Upper lobe of right lung (tissue), 1 donor: ENCODE measurements at regions not wholly inside any gene's neighbourhood (a gene's known extent, or its start where the extent isn't known, plus 50 kb on each side); places are given as distances from the start of the nearest gene placed in this dataset.
"Not testable (repeated sequence)": the region's sequence is repeated elsewhere in the genome, so short reads cannot be mapped to it uniquely, and the experiment has no call there.

Experiments
- ATAC-seq: fragments of 200-7000 bp; cut with Tn5 transposase; one replicate; pipeline ENCODE4 v1.9.1; 2020; ENCODE audit warnings: mild to moderate bottlenecking, moderate library complexity
- DNase-seq: peaks from one replicate; pipeline ENCODE4 v3.0.0-alpha.2; 2020
- H3K27ac ChIP-seq: fragments of 200-600 bp; one replicate; pipeline ENCODE4 v1.8.0; 2022
- H3K27me3 ChIP-seq: fragments of 200-600 bp; one replicate; pipeline ENCODE4 v1.8.0; 2022; ENCODE audit warnings: mild to moderate bottlenecking
- H3K36me3 ChIP-seq: fragments of 200-600 bp; one replicate; pipeline ENCODE4 v1.8.0; 2022
- H3K4me1 ChIP-seq: fragments of 200-600 bp; one replicate; pipeline ENCODE4 v1.8.0; 2022
- H3K4me3 ChIP-seq: fragments of 200-600 bp; one replicate; pipeline ENCODE4 v1.8.0; 2022; ENCODE audit warnings: mild to moderate bottlenecking
- H3K9me3 ChIP-seq: fragments of 200-600 bp; one replicate; pipeline ENCODE4 v1.8.0; 2022
- CTCF ChIP-seq: fragments of 200-600 bp; IDR thresholded peaks from one replicate; pipeline ENCODE4 v1.8.0; 2022; ENCODE audit warnings: antibody characterized with exemption
- intact Hi-C: fragments of 100-400 bp; cut with DNase I; formaldehyde crosslinking; loops from one replicate; pipeline ENCODE4 v1.11.0; 2022
- donor health status: DM: no; HTN: yes; CAD: no; lungs with severe emphysema.

- no peak for DNase-seq
Observed at GRCh38 chr12:34233618-34234017, 211.3 kb downstream of the ALG10 start.

GRCh38 chr12:34236073-34236472 lies 213.8 kb downstream of the ALG10 start:
- ATAC-seq = no peak

More at GRCh38 chr12:34233618-34234017, 211.3 kb downstream of the ALG10 start:
- TF ChIP-seq CTCF = no peak
- intact Hi-C loops = no loop called here
- Histone ChIP-seq H3K9me3 (no peaks in the 10 kb centered on the region), H3K4me1 (no peaks in the 10 kb centered on the region), H3K27ac (no peak overlapping the region), H3K4me3 (no peak overlapping the region), H3K36me3 (no peaks in the 10 kb centered on the region), H3K27me3 (peaks cover 14% of the 10 kb centered on the region)
- ATAC-seq = no peak

GRCh38 chr12:34244608-34245007 lies 222.3 kb downstream of the ALG10 start:
- no peak for ATAC-seq
- no peak for TF ChIP-seq CTCF
- intact Hi-C loops = no loop called here

More at GRCh38 chr12:34236073-34236472, 213.8 kb downstream of the ALG10 start:
- H3K27me3 ChIP-seq = no peaks in the 10 kb centered on the region
- H3K9me3 ChIP-seq = no peaks in the 10 kb centered on the region
- H3K27ac ChIP-seq = no peak overlapping the region
- H3K4me1 ChIP-seq = no peaks in the 10 kb centered on the region
- no peaks in the 10 kb centered on the region for H3K36me3 ChIP-seq
- DNase-seq = no peak
- no peak for TF ChIP-seq CTCF
- no peak overlapping the region for H3K4me3 ChIP-seq
- intact Hi-C loops = no loop called here

GRCh38 chr12:34249271-34249670 lies 227.0 kb downstream of the ALG10 start:
- Histone ChIP-seq H3K27me3 (no peaks in the 10 kb centered on the region), H3K27ac (no peak overlapping the region), H3K4me1 (no peaks in the 10 kb centered on the region), H3K9me3 (no peaks in the 10 kb centered on the region), H3K4me3 (no peak overlapping the region), H3K36me3 (no peaks in the 10 kb centered on the region)
- no peak for DNase-seq
- TF ChIP-seq CTCF = no peak
- no peak for ATAC-seq
- intact Hi-C loops = no loop called here

More at GRCh38 chr12:34244608-34245007, 222.3 kb downstream of the ALG10 start:
- Histone ChIP-seq H3K27ac (no peak overlapping the region), H3K4me1 (no peaks in the 10 kb centered on the region), H3K36me3 (no peaks in the 10 kb centered on the region), H3K27me3 (no peaks in the 10 kb centered on the region), H3K9me3 (no peaks in the 10 kb centered on the region), H3K4me3 (no peak overlapping the region)
- no peak for DNase-seq

GRCh38 chr12:34251879-34252278 lies 229.6 kb downstream of the ALG10 start:
- DNase-seq, H3K4me1 ChIP-seq, ATAC-seq, H3K9me3 ChIP-seq, intact Hi-C loops, H3K27me3 ChIP-seq, H3K27ac ChIP-seq, H3K4me3 ChIP-seq, H3K36me3 ChIP-seq: not testable (repeated sequence)

GRCh38 chr12:34253674-34254073 lies 231.4 kb downstream of the ALG10 start:
- ATAC-seq (no peak), DNase-seq (no peak)
- TF ChIP-seq CTCF = no peak
- Histone ChIP-seq H3K4me1 (no peaks in the 10 kb centered on the region), H3K27me3 (no peaks in the 10 kb centered on the region), H3K27ac (no peak overlapping the region), H3K4me3 (no peak overlapping the region), H3K9me3 (no peaks in the 10 kb centered on the region), H3K36me3 (no peaks in the 10 kb centered on the region)
- intact Hi-C loops = no loop called here
